PFSK-1 (cell line): ENCODE measurements at regions not wholly inside any gene's neighbourhood (a gene's known extent, or its start where the extent isn't known, plus 50 kb on each side); places are given as distances from the start of the nearest gene placed in this dataset.

Source experiments
- POLR2AphosphoS5 ChIP-seq: IDR thresholded peaks from 2 replicates; pipeline ENCODE4 v1.6.1; 2012; ENCODE audit warnings: low read depth, mild to moderate bottlenecking, control low read depth, low read length, moderate library complexity
- REST ChIP-seq, 2 experiments: IDR thresholded peaks; 2 replicates each; pipeline versions ENCODE4 v1.6.1 to v1.8.0; 2011 to 2012; ENCODE audit warnings: low read depth in 2 of 2, low read length in 2 of 2, control low read depth in 1 of 2, inconsistent platforms in 1 of 2, mild to moderate bottlenecking in 1 of 2, moderate library complexity in 1 of 2; ENCODE audit not compliant: insufficient read depth in 1 of 2
- SIN3A ChIP-seq: IDR thresholded peaks from 2 replicates; pipeline ENCODE4 v1.6.1; 2012; ENCODE audit warnings: mild to moderate bottlenecking, low read length, moderate library complexity, borderline replicate concordance; ENCODE audit not compliant: insufficient read depth
- TAF1 ChIP-seq: IDR thresholded peaks from 2 replicates; pipeline ENCODE4 v1.6.1; 2012; ENCODE audit warnings: low read length, control low read depth, borderline replicate concordance; ENCODE audit not compliant: insufficient read depth

- TF ChIP-seq REST (IDR thresholded peaks at IDR 0.05; ENCODE audit: insufficient read depth in 1 of 2, low read depth in 2 of 2, low read length in 2 of 2) (no peak), SIN3A (no peak), TAF1 (no peak), POLR2AphosphoS5 (no peak)
Measured at GRCh38 chr1:222420633-222421032, 127.3 kb downstream of the HHIPL2 start.
